H1 (cell line): ENCODE measurements at regions not wholly inside any gene's neighbourhood (a gene's known extent, or its start where the extent isn't known, plus 50 kb on each side); places are given as distances from the start of the nearest gene placed in this dataset.

Experiments used
- FOSL1 ChIP-seq: IDR thresholded peaks from 2 replicates; pipeline ENCODE4 v1.6.1; 2011; ENCODE audit warnings: mild to moderate bottlenecking, low read depth, low read length, moderate library complexity; ENCODE audit not compliant: insufficient read depth
- HDAC6 ChIP-seq: IDR thresholded peaks from one replicate; pipeline ENCODE4 v1.7.1; 2012; ENCODE audit warnings: low read depth, mild to moderate bottlenecking, inconsistent platforms, low read length, moderate library complexity
- TF ChIP-seq, protein P1 (sequence below), 3 experiments: IDR thresholded peaks; 1 replicate in 2 of 3; 2 replicates in 1 of 3; pipeline versions ENCODE4 v1.5.1 to v1.6.1; 2011; ENCODE audit warnings: low read length in 3 of 3, mild to moderate bottlenecking in 3 of 3, inconsistent platforms in 2 of 3, low read depth in 1 of 3, moderate library complexity in 1 of 3; ENCODE audit not compliant: insufficient read depth in 1 of 3; ENCODE audit errors: control extremely low read depth in 1 of 3

GRCh38 chr2:140117386-140117785, 1337.2 kb upstream of the NXPH2 start (continued):
- TF ChIP-seq, protein P1, sequence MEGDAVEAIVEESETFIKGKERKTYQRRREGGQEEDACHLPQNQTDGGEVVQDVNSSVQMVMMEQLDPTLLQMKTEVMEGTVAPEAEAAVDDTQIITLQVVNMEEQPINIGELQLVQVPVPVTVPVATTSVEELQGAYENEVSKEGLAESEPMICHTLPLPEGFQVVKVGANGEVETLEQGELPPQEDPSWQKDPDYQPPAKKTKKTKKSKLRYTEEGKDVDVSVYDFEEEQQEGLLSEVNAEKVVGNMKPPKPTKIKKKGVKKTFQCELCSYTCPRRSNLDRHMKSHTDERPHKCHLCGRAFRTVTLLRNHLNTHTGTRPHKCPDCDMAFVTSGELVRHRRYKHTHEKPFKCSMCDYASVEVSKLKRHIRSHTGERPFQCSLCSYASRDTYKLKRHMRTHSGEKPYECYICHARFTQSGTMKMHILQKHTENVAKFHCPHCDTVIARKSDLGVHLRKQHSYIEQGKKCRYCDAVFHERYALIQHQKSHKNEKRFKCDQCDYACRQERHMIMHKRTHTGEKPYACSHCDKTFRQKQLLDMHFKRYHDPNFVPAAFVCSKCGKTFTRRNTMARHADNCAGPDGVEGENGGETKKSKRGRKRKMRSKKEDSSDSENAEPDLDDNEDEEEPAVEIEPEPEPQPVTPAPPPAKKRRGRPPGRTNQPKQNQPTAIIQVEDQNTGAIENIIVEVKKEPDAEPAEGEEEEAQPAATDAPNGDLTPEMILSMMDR (IDR thresholded peaks at IDR 0.05; ENCODE audit: control extremely low read depth in 1 of 3, insufficient read depth in 1 of 3, low read depth in 1 of 3, low read length in 3 of 3), result no peak
- TF ChIP-seq HDAC6 (no peak), FOSL1 (no peak)
